Esophagus squamous epithelium (tissue), 5 donors: ENCODE measurements at regions not wholly inside any gene's neighbourhood (a gene's known extent, or its start where the extent isn't known, plus 50 kb on each side); places are given as distances from the start of the nearest gene placed in this dataset.
A peak's percentile ranks its signal among the peaks of the same experiment; 100 is the strongest.

Experiments used
- DNase-seq: peaks from one replicate; lab custom pipeline; 2025; lab: John Stamatoyannopoulos, UW
- H3K27ac ChIP-seq, 4 donors: fragments of 200-600 bp; sonication (generic); one replicate each; pipeline ENCODE4 v1.5.1; 2016 to 2019; ENCODE audit warnings: mild to moderate bottlenecking in 1 of 4
- H3K27me3 ChIP-seq, 4 donors: fragments of 200-600 bp; sonication (generic); 1 replicate in 3 of 4; 2 replicates in 1 of 4; pipeline versions ENCODE4 v1.5.1 to v1.6.0; 2017 to 2021; ENCODE audit warnings: antibody characterized with exemption in 1 of 4
- H3K36me3 ChIP-seq, 3 donors: fragments of 200-600 bp; sonication (generic); one replicate each; pipeline ENCODE4 v1.5.1; 2016 to 2019
- H3K4me1 ChIP-seq, 3 donors: fragments of 200-600 bp; sonication (generic); one replicate each; pipeline ENCODE4 v1.5.1; 2017 to 2019
- H3K4me3 ChIP-seq, 4 donors: fragments of 200-600 bp; sonication (generic); 1 replicate in 3 of 4; 2 replicates in 1 of 4; pipeline ENCODE4 v1.5.1; 2016 to 2019; ENCODE audit warnings: mild to moderate bottlenecking in 2 of 4, moderate library complexity in 1 of 4
- H3K9me3 ChIP-seq, 3 donors: fragments of 200-600 bp; sonication (generic); one replicate each; pipeline ENCODE4 v1.5.1; 2016 to 2019
- CTCF ChIP-seq, 6 experiments: fragments of 450-650 bp in 4 of 6; fragments of 200-600 bp in 2 of 6; sonication (generic) in 2 of 6; IDR thresholded peaks; one replicate each; pipeline ENCODE4 v1.5.1; 2016 to 2019; ENCODE audit warnings: antibody characterized with exemption in 6 of 6, mild to moderate bottlenecking in 4 of 6, moderate library complexity in 4 of 6
- POLR2A ChIP-seq, 4 donors: fragments of 450-650 bp; IDR thresholded peaks; one replicate each; pipeline ENCODE4 v1.6.1; 2017; ENCODE audit warnings: antibody characterized with exemption in 4 of 4, mild to moderate bottlenecking in 4 of 4, moderate library complexity in 3 of 4
- WGBS, 2 donors: methylation state at CpG; one replicate each; pipeline ENCODE4 v1.1.5; 2018; 5-methylcytosine and 5-hydroxymethylcytosine counted together
- intact Hi-C: fragments of 100-400 bp; cut with DNase I; formaldehyde crosslinking; loops from one replicate; pipeline ENCODE4 v1.15.0; 2022
- donor health status: DM: yes; HTN: yes; CAD: no.

- H3K4me3 ChIP-seq: peak overlapping the region in 3 of 4 donors; percentile 0 to 45 (median 10)
- intact Hi-C loops: no loop called here
- no peak for TF ChIP-seq CTCF (IDR thresholded peaks at IDR 0.05)
- no peak for TF ChIP-seq POLR2A (IDR thresholded peaks at IDR 0.05)
- no peak for DNase-seq
- H3K9me3 ChIP-seq: no peaks in the 10 kb centered on the region
- H3K4me1 ChIP-seq: peaks cover 0 to 14% (median 0%) of the 10 kb centered on the region in 3 donors
- peaks cover 0 to 4% (median 0%) of the 10 kb centered on the region in 4 donors for H3K27me3 ChIP-seq
- H3K27ac ChIP-seq: no peak overlapping the region
- 42 to 52% methylated on average over 25 to 27 of the region's 27 CpGs for WGBS, 2 donors
- no peaks in the 10 kb centered on the region for H3K36me3 ChIP-seq
Measured at GRCh38 chr16:73232555-73233328, 184.8 kb upstream of the ZFHX3 start.

GRCh38 chr16:73231944-73232554 is 184.1 kb upstream of the ZFHX3 start:
- peak overlapping the region in 3 of 4 donors; percentile 0 to 45 (median 10) for H3K4me3 ChIP-seq
- peaks cover 0 to 14% (median 0%) of the 10 kb centered on the region in 3 donors for H3K4me1 ChIP-seq
- no peaks in the 10 kb centered on the region for H3K9me3 ChIP-seq
- WGBS, 2 donors: 85 to 87% methylated on average over 26 of the region's 26 CpGs
- DNase-seq: no peak
- H3K36me3 ChIP-seq: no peaks in the 10 kb centered on the region
- TF ChIP-seq POLR2A (IDR thresholded peaks at IDR 0.05) (no peak), CTCF (IDR thresholded peaks at IDR 0.05) (no peak)
- intact Hi-C loops: no loop called here
- peaks cover 0 to 4% (median 0%) of the 10 kb centered on the region in 4 donors for H3K27me3 ChIP-seq
- no peak overlapping the region for H3K27ac ChIP-seq

DNA sequence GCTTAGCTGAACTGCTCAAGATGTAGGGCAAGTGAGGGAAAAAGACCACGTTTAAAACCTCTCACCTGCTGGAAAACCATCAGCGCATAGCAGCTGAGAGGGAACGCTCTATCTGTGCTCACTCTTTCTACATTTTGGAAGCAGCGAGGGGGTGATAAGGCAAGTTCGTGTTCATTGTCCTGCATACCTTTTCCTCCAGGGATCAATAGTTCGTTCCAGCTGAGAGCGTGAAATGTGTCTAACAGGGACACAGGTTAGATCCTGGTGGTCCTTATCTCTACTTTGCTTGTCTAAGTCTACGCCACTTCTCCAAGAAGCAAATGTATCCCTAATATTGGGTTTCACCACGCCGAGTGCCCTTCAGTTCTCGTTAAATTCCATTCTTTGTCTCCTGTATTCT is 183.5 kb upstream of the ZFHX3 start:
- H3K4me3 ChIP-seq: no peak overlapping the region
- no peak for DNase-seq
- intact Hi-C loops: no loop called here
- H3K36me3 ChIP-seq: no peaks in the 10 kb centered on the region
- WGBS, 2 donors: 71 to 76% methylated on average over 11 of the region's 11 CpGs
- H3K9me3 ChIP-seq: no peaks in the 10 kb centered on the region
- H3K4me1 ChIP-seq: peaks cover 0 to 14% (median 0%) of the 10 kb centered on the region in 3 donors
- TF ChIP-seq CTCF (IDR thresholded peaks at IDR 0.05) (no peak), POLR2A (IDR thresholded peaks at IDR 0.05) (no peak)
- no peak overlapping the region for H3K27ac ChIP-seq
- peaks cover 0 to 4% (median 0%) of the 10 kb centered on the region in 4 donors for H3K27me3 ChIP-seq

- Histone ChIP-seq H3K4me3 (no peak overlapping the region), H3K27ac (no peak overlapping the region), H3K9me3 (no peaks in the 10 kb centered on the region), H3K27me3 (peaks cover 0 to 4% (median 0%) of the 10 kb centered on the region in 4 donors), H3K36me3 (no peaks in the 10 kb centered on the region), H3K4me1 (peaks cover 0 to 14% (median 0%) of the 10 kb centered on the region in 3 donors)
- intact Hi-C loops: no loop called here
- 74 to 89% methylated on average over 5 to 7 of the region's 7 CpGs for WGBS, 2 donors
- DNase-seq: no peak
- no peak for TF ChIP-seq POLR2A (IDR thresholded peaks at IDR 0.05)
- no peak for TF ChIP-seq CTCF (IDR thresholded peaks at IDR 0.05)
Measured at GRCh38 chr16:73230651-73231050, 182.7 kb upstream of the ZFHX3 start.

DNA sequence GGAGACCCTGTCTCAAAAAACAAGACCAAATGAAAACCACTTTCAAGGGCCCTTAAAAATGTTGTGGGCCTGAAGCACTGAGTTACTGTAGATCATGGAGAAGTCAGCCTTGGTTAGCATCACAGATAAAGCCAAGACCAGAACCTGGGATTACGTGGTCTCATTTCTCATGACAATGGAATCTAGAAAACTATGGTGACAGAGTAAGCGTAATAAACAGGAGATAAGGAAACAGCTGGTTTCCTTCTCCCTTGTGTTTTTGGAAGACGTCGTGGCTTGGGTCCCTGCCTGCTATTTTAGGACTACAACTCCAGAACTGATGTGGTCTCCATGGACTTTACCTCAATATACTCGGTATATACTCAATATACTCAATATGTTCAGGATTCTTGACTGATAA is 180.7 kb upstream of the ZFHX3 start:
- H3K4me1 ChIP-seq: peaks cover 0 to 14% (median 0%) of the 10 kb centered on the region in 3 donors
- TF ChIP-seq POLR2A (IDR thresholded peaks at IDR 0.05): no peak
- TF ChIP-seq CTCF (IDR thresholded peaks at IDR 0.05): no peak
- intact Hi-C loops: no loop called here
- no peak for DNase-seq
- H3K36me3 ChIP-seq: no peaks in the 10 kb centered on the region
- 36 to 72% methylated on average over 5 of the region's 5 CpGs for WGBS, 2 donors
- no peaks in the 10 kb centered on the region for H3K9me3 ChIP-seq
- H3K4me3 ChIP-seq: no peak overlapping the region
- no peak overlapping the region for H3K27ac ChIP-seq
- no peaks in the 10 kb centered on the region for H3K27me3 ChIP-seq
